ENCODE measurements at regions not wholly inside any gene's neighbourhood (a gene's known extent, or its start where the extent isn't known, plus 50 kb on each side); places are given as distances from the start of the nearest gene placed in this dataset.
"Not testable (repeated sequence)": the region's sequence is repeated elsewhere in the genome, so short reads cannot be mapped to it uniquely, and the experiment has no call there.

DNA sequence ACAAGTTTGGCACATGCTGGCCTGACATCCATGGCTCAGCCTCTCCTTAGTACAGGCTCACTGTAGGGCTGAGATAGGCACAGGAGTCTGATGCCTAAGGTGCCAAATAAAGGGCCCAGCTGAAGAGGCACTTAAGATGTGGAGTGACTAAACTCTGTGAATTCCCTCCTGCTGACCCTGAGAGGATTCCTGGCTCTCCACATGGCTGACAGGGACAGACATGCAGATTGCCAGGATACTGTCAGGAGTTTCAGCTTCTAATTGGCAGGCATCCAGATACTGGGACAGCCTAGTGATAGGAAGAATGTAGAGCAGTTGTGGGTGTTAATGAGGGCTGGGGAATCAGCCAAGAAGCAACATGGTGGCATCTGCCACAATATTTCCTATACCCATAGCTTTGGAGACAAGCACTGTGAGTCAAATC lies 558.7 kb downstream of the INSC start:
- DNase-seq (ENCODE audit: low read depth), result no peak
- no peak for TF ChIP-seq CTCF (IDR thresholded peaks at IDR 0.05; ENCODE audit: low read depth, low read length, missing control alignments)
- no peak overlapping the region for H3K4me3 ChIP-seq (ENCODE audit: low read depth, low read length)

GRCh38 chr11:15674756-15675155 lies 560.0 kb downstream of the INSC start:
- no peak for TF ChIP-seq CTCF (IDR thresholded peaks at IDR 0.05; ENCODE audit: low read depth, low read length, missing control alignments)
- no peak overlapping the region for H3K4me3 ChIP-seq (ENCODE audit: low read depth, low read length)
- DNase-seq (ENCODE audit: low read depth), result no peak

DNA sequence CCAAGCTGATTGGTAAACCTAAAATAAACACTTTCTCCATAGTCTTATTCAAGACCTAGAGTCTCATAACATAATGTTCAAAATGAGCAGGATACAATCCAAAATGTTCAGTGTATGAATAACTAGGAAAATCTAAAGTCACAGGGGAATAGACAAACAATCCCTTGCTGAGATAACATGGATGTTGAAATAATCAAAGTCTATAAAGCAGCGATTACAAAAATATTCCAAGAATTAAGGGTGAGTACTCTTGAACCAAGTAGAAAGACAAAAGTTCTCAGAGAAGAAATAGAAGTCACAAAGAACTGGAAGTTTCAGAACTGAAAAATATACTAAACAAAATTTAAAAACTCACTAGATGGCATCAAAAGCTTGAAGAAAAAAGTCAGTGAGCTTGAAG lies 561.0 kb downstream of the INSC start:
- no peak for DNase-seq (ENCODE audit: low read depth)
- no peak for TF ChIP-seq CTCF (IDR thresholded peaks at IDR 0.05; ENCODE audit: low read depth, low read length, missing control alignments)
- H3K4me3 ChIP-seq (ENCODE audit: low read depth, low read length), result no peak overlapping the region

DNA sequence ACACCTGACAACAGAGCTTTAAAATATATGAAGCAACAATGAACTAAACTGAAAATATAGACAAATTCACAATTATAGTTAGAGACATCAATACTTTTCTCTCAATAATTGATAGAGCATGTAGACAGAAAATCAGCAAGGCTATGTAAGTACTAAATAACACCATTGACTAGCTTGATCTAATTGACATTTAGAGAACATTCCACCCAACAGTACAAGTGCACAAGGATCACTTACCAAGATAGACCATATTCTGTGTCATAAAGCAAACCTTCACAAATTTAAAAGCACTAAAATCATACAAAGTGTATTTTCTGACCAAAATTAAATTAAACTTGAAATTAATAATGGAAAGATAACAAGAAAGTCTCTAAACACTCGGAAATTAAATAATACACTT lies 562.5 kb downstream of the INSC start:
- no peak for TF ChIP-seq CTCF (IDR thresholded peaks at IDR 0.05; ENCODE audit: low read depth, low read length, missing control alignments)
- no peak overlapping the region for H3K4me3 ChIP-seq (ENCODE audit: low read depth, low read length)
- DNase-seq (ENCODE audit: low read depth), result no peak

DNA sequence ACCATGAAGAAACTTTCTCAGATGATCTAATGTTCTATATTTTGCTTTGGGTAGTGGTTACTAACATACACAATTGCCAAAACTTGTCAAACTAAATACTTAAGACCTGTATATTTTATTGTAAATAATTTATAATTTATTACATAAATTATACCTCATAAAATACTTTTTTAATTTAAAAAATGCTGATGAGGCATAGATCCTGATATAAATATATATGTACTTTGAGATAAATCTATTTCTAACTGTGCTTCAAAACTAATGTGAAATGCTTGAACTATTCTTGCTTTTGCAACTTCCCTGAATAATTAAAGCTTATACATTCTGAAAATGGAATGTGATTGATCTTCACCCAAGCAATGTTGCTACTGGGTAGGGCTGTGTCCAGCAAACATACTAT lies 568.8 kb downstream of the INSC start:
- no peak for TF ChIP-seq CTCF (IDR thresholded peaks at IDR 0.05; ENCODE audit: low read depth, low read length, missing control alignments)
- no peak overlapping the region for H3K4me3 ChIP-seq (ENCODE audit: low read depth, low read length)
- no peak for DNase-seq (ENCODE audit: low read depth)

DNA sequence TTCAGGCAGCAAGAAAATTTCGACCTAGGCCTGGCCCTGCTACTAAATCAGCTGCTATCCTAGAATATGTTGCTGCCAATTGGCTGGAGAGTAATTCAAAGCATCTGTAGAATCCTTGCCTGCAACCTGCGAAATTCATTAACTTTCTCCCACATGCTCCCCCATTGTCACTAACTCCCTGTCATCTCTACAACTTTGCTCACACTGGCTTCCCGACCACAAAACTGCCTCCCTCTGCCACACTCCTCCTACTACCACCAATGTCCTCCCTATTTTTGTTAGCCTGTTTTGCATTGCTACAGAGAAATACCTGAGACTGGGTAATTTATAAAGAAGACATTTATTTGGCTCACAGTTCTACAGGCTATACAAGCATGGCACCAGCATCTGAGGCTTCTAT lies 570.6 kb downstream of the INSC start:
- no peak for DNase-seq (ENCODE audit: low read depth)
- H3K4me3 ChIP-seq (ENCODE audit: low read depth, low read length), result no peak overlapping the region
- no peak for TF ChIP-seq CTCF (IDR thresholded peaks at IDR 0.05; ENCODE audit: low read depth, low read length, missing control alignments)

GRCh38 chr11:15686259-15686658 lies 571.5 kb downstream of the INSC start:
- H3K4me3 ChIP-seq (ENCODE audit: low read depth, low read length); DNase-seq (ENCODE audit: low read depth): not testable (repeated sequence)

DNA sequence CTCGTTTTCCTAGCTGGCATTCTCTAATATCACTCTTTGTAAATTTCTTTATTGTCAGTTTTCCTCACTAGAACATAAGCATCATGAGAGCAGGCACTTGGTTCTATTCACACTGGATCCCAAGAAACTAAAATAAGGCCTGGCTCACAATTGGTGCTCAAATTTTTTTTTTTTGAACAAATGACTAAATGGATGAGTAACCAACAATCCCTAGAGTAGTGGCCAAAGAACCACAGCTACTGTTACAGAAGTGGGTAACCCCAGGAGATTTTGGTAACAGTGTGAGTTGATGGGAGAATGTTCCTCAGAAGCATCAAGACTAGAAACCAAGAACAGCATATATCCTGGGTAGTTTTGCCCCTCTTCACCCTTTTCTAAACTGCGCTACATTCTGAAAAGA lies 572.6 kb downstream of the INSC start:
- no peak for DNase-seq (ENCODE audit: low read depth)
- H3K4me3 ChIP-seq (ENCODE audit: low read depth, low read length), result no peak overlapping the region

More for the DNA sequence above, 572.6 kb downstream of the INSC start:
- no peak for TF ChIP-seq CTCF (IDR thresholded peaks at IDR 0.05; ENCODE audit: low read depth, low read length, missing control alignments)
